MCF 10A (cell line): ENCODE measurements at regions not wholly inside any gene's neighbourhood (a gene's known extent, or its start where the extent isn't known, plus 50 kb on each side); places are given as distances from the start of the nearest gene placed in this dataset.

Experiments used
- BruUV-seq: library from RNA; stranded (reverse); fragments of 400-500 nt; replicated peaks from 2 replicates; lab custom pipeline; 2021; lab: Mats Ljungman, UMichigan
- CTCF ChIA-PET: fragments of 300-600 bp; sonication (Branson Sonifier 250); formaldehyde crosslinking; extraction: SDS; loops from one replicate; lab custom pipeline; 2021; ENCODE audit warnings: antibody characterized with exemption, inconsistent platforms; lab: Yijun Ruan, JAX
- POLR2A ChIA-PET: fragments of 300-600, 350-650 bp; sonication (Branson Sonifier 250); formaldehyde crosslinking; extraction: SDS; loops from one replicate; lab custom pipeline; 2020; ENCODE audit warnings: antibody characterized with exemption, inconsistent platforms; lab: Yijun Ruan, JAX
- DNase-seq: peaks from one replicate; pipeline ENCODE4 v3.0.0-alpha.2; 2018; ENCODE audit not compliant: unreplicated experiment
- H3K27ac Mint-ChIP-seq: one replicate; pipeline ENCODE4 v1.8.0; 2022; ENCODE audit warnings: mild to moderate bottlenecking, low read depth, mixed read lengths; ENCODE audit not compliant: unreplicated experiment
- H3K27me3 Mint-ChIP-seq: one replicate; pipeline ENCODE4 v1.8.0; 2022; ENCODE audit warnings: mixed read lengths; ENCODE audit not compliant: insufficient read depth, unreplicated experiment
- H3K36me3 Mint-ChIP-seq: one replicate; pipeline ENCODE4 v1.8.0; 2022; ENCODE audit warnings: mild to moderate bottlenecking, moderate library complexity, mixed read lengths; ENCODE audit not compliant: insufficient read depth, unreplicated experiment
- H3K4me1 Mint-ChIP-seq: one replicate; pipeline ENCODE4 v1.8.0; 2022; ENCODE audit warnings: mixed read lengths; ENCODE audit not compliant: insufficient read depth, unreplicated experiment
- H3K4me3 Mint-ChIP-seq: one replicate; pipeline ENCODE4 v1.8.0; 2022; ENCODE audit warnings: mild to moderate bottlenecking, moderate library complexity, mixed read lengths; ENCODE audit not compliant: unreplicated experiment
- H3K9me3 Mint-ChIP-seq: one replicate; pipeline ENCODE4 v1.8.0; 2022; ENCODE audit warnings: mixed read lengths; ENCODE audit not compliant: unreplicated experiment
- intact Hi-C: fragments of 100-400 bp; cut with micrococcal nuclease; formaldehyde crosslinking; loops from 2 replicates; pipeline ENCODE4 v1.14.1; 2022
- TF ChIP-seq, protein P1 (sequence below): fragments of 200-600 bp; IDR thresholded peaks from one replicate; pipeline ENCODE4 v1.8.0; 2022; ENCODE audit warnings: antibody characterized with exemption, mild to moderate bottlenecking; ENCODE audit not compliant: unreplicated experiment

DNA sequence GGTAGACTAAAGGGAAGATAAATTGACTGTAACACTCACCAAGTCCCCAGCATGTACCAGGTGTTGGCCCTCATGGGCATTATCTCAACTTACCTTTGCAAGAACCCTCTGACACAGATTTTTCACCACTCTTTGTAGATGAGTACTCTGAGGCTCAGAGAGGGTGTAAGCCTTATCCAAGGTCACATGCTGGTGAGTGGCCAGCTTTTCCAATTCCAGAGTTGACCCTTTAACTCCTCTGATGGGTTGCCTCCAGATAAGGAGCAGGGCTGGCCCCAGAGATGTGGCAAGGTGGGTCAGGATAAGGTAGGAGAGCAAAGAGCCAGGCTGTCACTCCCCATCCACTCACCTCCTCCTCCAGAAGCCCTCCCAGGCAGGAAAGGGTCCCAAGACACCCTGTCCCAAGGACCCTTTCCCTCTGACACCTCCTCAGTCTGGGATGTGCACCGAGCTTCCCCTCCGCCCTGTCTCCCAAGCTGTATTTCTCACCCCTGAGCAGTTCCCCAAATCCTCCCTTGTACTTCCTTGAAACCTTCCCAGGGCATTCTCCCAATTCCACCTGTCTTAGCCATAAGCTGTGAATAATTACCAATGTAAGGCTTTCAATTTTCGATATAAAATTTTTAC lies 165.9 kb downstream of the ZFP36L2 start:
- BruUV-seq, result no TSS peak
- POLR2A ChIA-PET, result interaction anchor here (0.9 to 1.7 kb wide), 8 partner anchors 9 to 535 kb away, joined by 3 to 7 read pairs (median 4); partner anchors contain the start of gene THADA
- peaks cover 17% of the 10 kb centered on the region for H3K9me3 Mint-ChIP-seq

DNA sequence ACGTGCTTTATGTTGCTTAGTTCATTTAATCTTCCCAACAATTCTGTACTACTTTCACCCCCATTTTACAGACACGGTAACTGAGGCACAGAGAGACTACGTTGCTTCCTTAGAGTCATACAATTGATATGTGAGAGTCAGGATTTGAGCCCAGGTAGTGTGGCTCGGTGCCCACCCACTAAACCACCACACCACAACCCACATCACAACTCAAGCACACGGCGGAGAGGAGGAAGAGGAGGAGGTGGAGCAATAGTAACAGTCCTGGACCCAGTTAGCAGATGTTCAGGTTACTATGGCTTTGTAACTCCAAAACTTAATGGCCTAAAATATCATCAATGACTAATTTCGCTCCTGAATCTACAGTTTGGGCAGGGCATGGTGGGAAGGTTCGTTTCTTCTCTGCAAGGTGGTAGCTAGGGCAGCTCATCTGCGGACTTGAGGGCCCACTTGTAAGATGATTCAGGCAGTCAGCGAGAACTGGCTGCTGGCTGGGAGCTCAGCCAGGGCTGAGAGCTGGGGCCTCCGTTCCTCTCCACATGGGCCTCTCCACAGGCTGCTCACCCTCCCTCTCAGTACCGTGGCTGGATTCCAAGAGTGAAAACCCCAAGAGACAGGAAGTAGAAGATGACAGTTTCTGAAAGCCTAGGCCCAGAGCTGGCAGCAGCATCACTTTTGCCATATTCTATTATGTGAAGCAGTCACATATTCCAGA lies 167.1 kb downstream of the ZFP36L2 start:
- peaks cover 15% of the 10 kb centered on the region for H3K9me3 Mint-ChIP-seq
- TF ChIP-seq, protein P1, sequence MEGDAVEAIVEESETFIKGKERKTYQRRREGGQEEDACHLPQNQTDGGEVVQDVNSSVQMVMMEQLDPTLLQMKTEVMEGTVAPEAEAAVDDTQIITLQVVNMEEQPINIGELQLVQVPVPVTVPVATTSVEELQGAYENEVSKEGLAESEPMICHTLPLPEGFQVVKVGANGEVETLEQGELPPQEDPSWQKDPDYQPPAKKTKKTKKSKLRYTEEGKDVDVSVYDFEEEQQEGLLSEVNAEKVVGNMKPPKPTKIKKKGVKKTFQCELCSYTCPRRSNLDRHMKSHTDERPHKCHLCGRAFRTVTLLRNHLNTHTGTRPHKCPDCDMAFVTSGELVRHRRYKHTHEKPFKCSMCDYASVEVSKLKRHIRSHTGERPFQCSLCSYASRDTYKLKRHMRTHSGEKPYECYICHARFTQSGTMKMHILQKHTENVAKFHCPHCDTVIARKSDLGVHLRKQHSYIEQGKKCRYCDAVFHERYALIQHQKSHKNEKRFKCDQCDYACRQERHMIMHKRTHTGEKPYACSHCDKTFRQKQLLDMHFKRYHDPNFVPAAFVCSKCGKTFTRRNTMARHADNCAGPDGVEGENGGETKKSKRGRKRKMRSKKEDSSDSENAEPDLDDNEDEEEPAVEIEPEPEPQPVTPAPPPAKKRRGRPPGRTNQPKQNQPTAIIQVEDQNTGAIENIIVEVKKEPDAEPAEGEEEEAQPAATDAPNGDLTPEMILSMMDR, result no peak
- peak overlapping the region; percentile 63 for H3K27ac Mint-ChIP-seq
- intact Hi-C loops, result no loop called here
- H3K36me3 Mint-ChIP-seq, result peaks cover 6% of the 10 kb centered on the region
- ChIA-PET CTCF (interaction anchor here (0.6 to 1.0 kb wide), 4 partner anchors 8 to 170 kb away, joined by 3 to 5 read pairs (median 3); no protein-coding TSS in a partner anchor), POLR2A (interaction anchor here (0.6 to 2.0 kb wide), 17 partner anchors 9 to 169 kb away, joined by 3 to 14 read pairs (median 4); no protein-coding TSS in a partner anchor)
- H3K27me3 Mint-ChIP-seq, result no peaks in the 10 kb centered on the region
- peak; percentile 98 for DNase-seq
- no TSS peak for BruUV-seq
- peaks cover 27% of the 10 kb centered on the region for H3K4me1 Mint-ChIP-seq
- H3K4me3 Mint-ChIP-seq, result no peak overlapping the region

More for the DNA sequence above, 165.9 kb downstream of the ZFP36L2 start:
- Mint-ChIP-seq H3K36me3 (peaks cover 6% of the 10 kb centered on the region), H3K27me3 (no peaks in the 10 kb centered on the region), H3K4me3 (no peak overlapping the region), H3K27ac (no peak overlapping the region), H3K4me1 (peaks cover 27% of the 10 kb centered on the region)
- TF ChIP-seq, protein P1, result no peak
- intact Hi-C loops, result no loop called here
- DNase-seq, result no peak
- CTCF ChIA-PET, result interaction anchor here (0.9 kb wide), 1 partner anchor 9 kb away, joined by 3 read pairs; no protein-coding TSS in a partner anchor

DNA sequence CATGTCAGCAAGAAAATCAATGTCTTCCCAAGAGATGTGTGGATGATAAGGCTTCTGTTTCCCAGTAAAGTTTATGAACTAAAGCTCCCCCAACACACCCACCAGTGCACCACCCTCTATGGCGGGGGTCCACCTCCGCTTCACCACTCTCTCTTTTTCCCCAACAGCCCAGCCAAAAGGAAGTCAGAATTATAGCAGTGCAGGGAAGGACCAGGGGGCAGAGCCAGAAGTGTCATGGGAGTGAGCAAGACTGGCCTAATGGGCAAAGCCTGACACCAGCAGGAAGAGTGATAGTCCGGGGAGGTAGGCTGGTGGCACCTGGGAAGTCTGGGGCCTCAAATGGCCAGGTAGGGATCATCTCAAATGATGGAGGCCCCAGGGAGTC lies 167.7 kb downstream of the ZFP36L2 start:
- Mint-ChIP-seq H3K4me1 (peaks cover 27% of the 10 kb centered on the region), H3K9me3 (peaks cover 8% of the 10 kb centered on the region), H3K27me3 (no peaks in the 10 kb centered on the region), H3K4me3 (no peak overlapping the region), H3K27ac (peak overlapping the region; percentile 63), H3K36me3 (peaks cover 6% of the 10 kb centered on the region)
- ChIA-PET CTCF (no interaction called here), POLR2A (interaction anchor here (0.6 to 2.0 kb wide), 8 partner anchors 8 to 394 kb away, joined by 3 to 14 read pairs (median 4); no protein-coding TSS in a partner anchor)
- no TSS peak for BruUV-seq
- DNase-seq, result no peak
- intact Hi-C loops, result no loop called here
- TF ChIP-seq, protein P1, result no peak
